HEK293 (cell line): ENCODE measurements at regions not wholly inside any gene's neighbourhood (a gene's known extent, or its start where the extent isn't known, plus 50 kb on each side); places are given as distances from the start of the nearest gene placed in this dataset.

Experiments used
- CTCF ChIP-seq: fragments of 450-650 bp; formaldehyde crosslinking; IDR thresholded peaks from 2 replicates; pipeline ENCODE4 v1.5.1; 2016; ENCODE audit warnings: missing biosample characterization, missing genetic modification characterization
- YY1 ChIP-seq: fragments of 450-650 bp; formaldehyde crosslinking; IDR thresholded peaks from 2 replicates; pipeline ENCODE4 v1.5.1; 2018; ENCODE audit warnings: missing biosample characterization, missing genetic modification characterization
- ZNF174 ChIP-seq: fragments of 450-650 bp; formaldehyde crosslinking; IDR thresholded peaks from 2 replicates; pipeline ENCODE4 v1.5.0; 2017; ENCODE audit warnings: missing biosample characterization, mild to moderate bottlenecking, missing genetic modification characterization
- ZNF596 ChIP-seq: fragments of 450-650 bp; IDR thresholded peaks from 2 replicates; pipeline ENCODE4 v1.5.0; 2018; ENCODE audit warnings: missing biosample characterization, mild to moderate bottlenecking, missing genetic modification characterization, moderate library complexity
- ZNF623 ChIP-seq: fragments of 450-650 bp; formaldehyde crosslinking; IDR thresholded peaks from 2 replicates; pipeline ENCODE4 v1.5.1; 2016; ENCODE audit warnings: missing biosample characterization, missing genetic modification characterization

DNA sequence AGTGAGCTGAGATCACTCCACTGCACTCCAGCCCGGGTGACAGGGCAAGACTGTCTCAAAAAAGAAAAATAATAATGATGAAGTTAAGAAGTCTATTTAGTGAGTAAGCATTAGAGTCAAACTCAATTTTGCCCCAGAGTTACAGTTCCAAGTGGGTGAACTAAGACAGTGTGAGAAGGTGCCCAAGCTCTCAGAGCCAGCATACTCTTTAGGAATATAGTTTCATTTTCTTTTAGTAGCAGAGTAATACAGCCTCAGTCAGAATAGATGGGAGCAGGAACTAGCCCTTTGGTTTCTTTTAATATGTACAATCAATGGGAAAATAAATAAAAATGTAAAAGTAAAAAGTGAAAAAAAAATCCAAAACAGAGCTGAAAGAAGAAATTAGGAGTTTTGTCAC, 87.0 kb upstream of the ADGRF1 start:
- TF ChIP-seq ZNF623 (tag by site-specific recombination) (no peak), CTCF (no peak), YY1 (no peak), ZNF596 (tag by site-specific recombination) (no peak), ZNF174 (tag by site-specific recombination) (no peak)
